Gastrocnemius medialis (tissue), 4 donors: ENCODE measurements at regions not wholly inside any gene's neighbourhood (a gene's known extent, or its start where the extent isn't known, plus 50 kb on each side); places are given as distances from the start of the nearest gene placed in this dataset.

Experiments
- ATAC-seq, 2 donors: fragments of 150-250 bp; one replicate each; pipeline ENCODE4 v1.9.1; 2016
- DNase-seq, 2 donors: peaks; one replicate each; pipeline ENCODE4 v3.0.0-alpha.2; 2019
- H3K27ac ChIP-seq, 4 donors: fragments of 200-600 bp; sonication (generic); 1 replicate in 1 of 4; 2 replicates in 3 of 4; pipeline ENCODE4 v1.5.1; 2016 to 2018; ENCODE audit warnings: mild to moderate bottlenecking in 2 of 4, moderate library complexity in 1 of 4
- H3K27me3 ChIP-seq, 3 donors: fragments of 200-600 bp; sonication (generic) in 2 of 3; 1 replicate in 1 of 3; 2 replicates in 2 of 3; pipeline versions ENCODE4 v1.5.1 to v1.6.0; 2016 to 2019; ENCODE audit warnings: mild to moderate bottlenecking in 1 of 3, moderate library complexity in 1 of 3
- H3K36me3 ChIP-seq, 2 donors: fragments of 200-600 bp; sonication (generic) in 1 of 2; one replicate each; pipeline ENCODE4 v1.5.1; 2017 to 2018
- H3K4me1 ChIP-seq, 2 donors: fragments of 200-600 bp; sonication (generic) in 1 of 2; one replicate each; pipeline ENCODE4 v1.5.1; 2016 to 2017; ENCODE audit warnings: mild to moderate bottlenecking in 2 of 2
- H3K4me3 ChIP-seq, 4 donors: fragments of 200-600 bp; sonication (generic) in 3 of 4; 1 replicate in 1 of 4; 2 replicates in 3 of 4; pipeline ENCODE4 v1.5.1; 2016 to 2019; ENCODE audit warnings: mild to moderate bottlenecking in 2 of 4
- H3K9me3 ChIP-seq, 3 donors: fragments of 200-600 bp; sonication (generic) in 2 of 3; 1 replicate in 1 of 3; 2 replicates in 2 of 3; pipeline ENCODE4 v1.5.1; 2016 to 2019
- POLR2A ChIP-seq, 2 donors: fragments of 450-650 bp; IDR thresholded peaks; one replicate each; pipeline ENCODE4 v1.6.1; 2017; ENCODE audit warnings: antibody characterized with exemption in 2 of 2, mild to moderate bottlenecking in 2 of 2, moderate library complexity in 2 of 2
- in situ Hi-C, 4 donors: fragments of 200-750 bp; cut with MboI; loops; one replicate each; pipeline versions ENCODE4 v1.15.0 to v1.8.0; 2017; ENCODE audit warnings: low sequenced_read_pairs in 4 of 4
- intact Hi-C: fragments of 100-400 bp; cut with DNase I; formaldehyde crosslinking; loops from one replicate; pipeline ENCODE4 v1.15.1; 2023; ENCODE audit warnings: low total_unique reads
- TF ChIP-seq, protein P1 (sequence below), 5 experiments: fragments of 450-650 bp in 3 of 5; fragments of 200-600 bp in 2 of 5; sonication (generic) in 2 of 5; IDR thresholded peaks in 4 of 5; conservative IDR thresholded peaks in 1 of 5; 1 replicate in 4 of 5; 2 replicates in 1 of 5; pipeline ENCODE4 v1.5.1; 2016 to 2019; ENCODE audit warnings: antibody characterized with exemption in 5 of 5, mild to moderate bottlenecking in 3 of 5, moderate library complexity in 3 of 5

DNA sequence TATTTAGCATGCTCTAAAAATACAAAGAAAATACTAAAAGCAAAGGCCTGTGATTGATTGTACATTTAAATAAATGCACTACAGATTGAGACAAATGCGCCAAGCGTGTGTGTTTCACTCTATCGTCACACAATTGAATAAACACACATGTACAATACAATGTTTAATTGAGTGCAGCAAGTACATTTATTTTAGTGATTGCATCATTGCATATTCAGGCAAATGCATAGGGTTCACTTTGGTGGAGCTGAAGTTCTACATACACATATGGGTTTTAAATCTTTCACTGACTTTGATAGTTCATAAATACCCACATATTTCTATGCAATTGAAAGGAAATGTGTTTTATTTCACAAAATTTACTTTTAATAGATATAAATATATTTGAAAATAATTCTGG lies 750.6 kb upstream of the MMS22L start:
- Histone ChIP-seq H3K27me3 (no peaks in the 10 kb centered on the region), H3K4me3 (no peak overlapping the region), H3K4me1 (no peaks in the 10 kb centered on the region), H3K27ac (no peak overlapping the region), H3K9me3 (no peaks in the 10 kb centered on the region), H3K36me3 (no peaks in the 10 kb centered on the region)
- no peak for TF ChIP-seq POLR2A (IDR thresholded peaks at IDR 0.05)
- TF ChIP-seq, protein P1, sequence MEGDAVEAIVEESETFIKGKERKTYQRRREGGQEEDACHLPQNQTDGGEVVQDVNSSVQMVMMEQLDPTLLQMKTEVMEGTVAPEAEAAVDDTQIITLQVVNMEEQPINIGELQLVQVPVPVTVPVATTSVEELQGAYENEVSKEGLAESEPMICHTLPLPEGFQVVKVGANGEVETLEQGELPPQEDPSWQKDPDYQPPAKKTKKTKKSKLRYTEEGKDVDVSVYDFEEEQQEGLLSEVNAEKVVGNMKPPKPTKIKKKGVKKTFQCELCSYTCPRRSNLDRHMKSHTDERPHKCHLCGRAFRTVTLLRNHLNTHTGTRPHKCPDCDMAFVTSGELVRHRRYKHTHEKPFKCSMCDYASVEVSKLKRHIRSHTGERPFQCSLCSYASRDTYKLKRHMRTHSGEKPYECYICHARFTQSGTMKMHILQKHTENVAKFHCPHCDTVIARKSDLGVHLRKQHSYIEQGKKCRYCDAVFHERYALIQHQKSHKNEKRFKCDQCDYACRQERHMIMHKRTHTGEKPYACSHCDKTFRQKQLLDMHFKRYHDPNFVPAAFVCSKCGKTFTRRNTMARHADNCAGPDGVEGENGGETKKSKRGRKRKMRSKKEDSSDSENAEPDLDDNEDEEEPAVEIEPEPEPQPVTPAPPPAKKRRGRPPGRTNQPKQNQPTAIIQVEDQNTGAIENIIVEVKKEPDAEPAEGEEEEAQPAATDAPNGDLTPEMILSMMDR (IDR thresholded peaks at IDR 0.05 in 4 of 5, conservative IDR thresholded peaks at IDR 0.05 in 1 of 5), result no peak
- ATAC-seq, result no peak
- in situ Hi-C loops, result no loop called here
- no peak for DNase-seq
- intact Hi-C loops, result no loop called here

DNA sequence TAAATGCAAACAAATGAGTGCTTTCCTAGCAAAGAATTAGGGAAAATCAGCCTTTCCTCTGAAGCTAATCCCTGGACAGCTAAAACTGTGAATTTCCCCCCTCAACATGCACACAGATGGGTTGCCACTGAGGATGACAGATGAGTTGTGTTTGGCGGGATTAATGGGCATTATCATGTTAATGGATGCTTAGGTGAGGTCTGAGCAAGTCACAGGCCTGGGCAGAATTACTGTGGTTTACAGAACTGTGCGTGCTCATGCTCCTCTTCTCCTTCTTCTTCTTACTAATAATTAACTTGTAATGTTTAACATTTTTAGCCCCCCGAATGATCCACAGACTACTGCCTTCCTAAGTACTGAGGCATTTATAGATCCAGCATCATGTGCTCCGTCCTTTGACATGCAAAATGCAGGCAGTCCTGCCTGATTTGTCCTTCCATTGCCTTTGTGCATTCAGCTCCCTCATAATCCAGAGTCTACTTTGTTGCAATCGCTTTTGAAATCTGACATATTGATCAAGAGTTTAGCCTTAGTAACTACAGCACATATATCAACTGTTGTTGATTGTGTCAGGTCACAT lies 753.4 kb upstream of the MMS22L start:
- no peak for DNase-seq
- intact Hi-C loops (no loop called here), in situ Hi-C loops (no loop called here)
- H3K36me3 ChIP-seq, result no peaks in the 10 kb centered on the region
- TF ChIP-seq POLR2A (IDR thresholded peaks at IDR 0.05), result no peak
- TF ChIP-seq, protein P1 (IDR thresholded peaks at IDR 0.05 in 4 of 5, conservative IDR thresholded peaks at IDR 0.05 in 1 of 5), result no peak
- ATAC-seq, result no peak
- no peaks in the 10 kb centered on the region for H3K27me3 ChIP-seq
- H3K4me1 ChIP-seq, result no peaks in the 10 kb centered on the region
- no peak overlapping the region for H3K4me3 ChIP-seq
- H3K27ac ChIP-seq, result no peak overlapping the region
- H3K9me3 ChIP-seq, result no peaks in the 10 kb centered on the region

GRCh38 chr6:98037571-98037970 lies 754.6 kb upstream of the MMS22L start:
- H3K4me3 ChIP-seq, result no peak overlapping the region

GRCh38 chr6:98039443-98039842 lies 756.4 kb upstream of the MMS22L start:
- in situ Hi-C loops (no loop called here), intact Hi-C loops (no loop called here)
- H3K27me3 ChIP-seq, result no peaks in the 10 kb centered on the region
- no peak overlapping the region for H3K27ac ChIP-seq
- H3K4me3 ChIP-seq, result no peak overlapping the region
- H3K36me3 ChIP-seq, result no peaks in the 10 kb centered on the region
- TF ChIP-seq POLR2A (IDR thresholded peaks at IDR 0.05), result no peak
- TF ChIP-seq, protein P1 (IDR thresholded peaks at IDR 0.05 in 4 of 5, conservative IDR thresholded peaks at IDR 0.05 in 1 of 5), result no peak
- DNase-seq (no peak), ATAC-seq (no peak)
- no peaks in the 10 kb centered on the region for H3K4me1 ChIP-seq
- no peaks in the 10 kb centered on the region for H3K9me3 ChIP-seq

More at GRCh38 chr6:98037571-98037970, 754.6 kb upstream of the MMS22L start:
- no peak for ATAC-seq
- no peak for DNase-seq
- H3K27ac ChIP-seq, result no peak overlapping the region
- no peaks in the 10 kb centered on the region for H3K36me3 ChIP-seq
- in situ Hi-C loops (no loop called here), intact Hi-C loops (no loop called here)
- H3K9me3 ChIP-seq, result no peaks in the 10 kb centered on the region
- TF ChIP-seq, protein P1 (IDR thresholded peaks at IDR 0.05 in 4 of 5, conservative IDR thresholded peaks at IDR 0.05 in 1 of 5), result no peak
- no peak for TF ChIP-seq POLR2A (IDR thresholded peaks at IDR 0.05)
- no peaks in the 10 kb centered on the region for H3K4me1 ChIP-seq
- H3K27me3 ChIP-seq, result no peaks in the 10 kb centered on the region
